ENCODE measurements at regions not wholly inside any gene's neighbourhood (a gene's known extent, or its start where the extent isn't known, plus 50 kb on each side); places are given as distances from the start of the nearest gene placed in this dataset.

GRCh38 chr15:62565634-62566026 is 400.5 kb upstream of the C2CD4B start:
- DNase-seq (ENCODE audit: low read depth): no peak
- TF ChIP-seq CTCF (IDR thresholded peaks at IDR 0.05; ENCODE audit: insufficient read depth, low read length, poor library complexity, severe bottlenecking): no peak
- H3K36me3 ChIP-seq (ENCODE audit: control insufficient read depth, insufficient read depth, low read length): no peaks in the 10 kb centered on the region
- no peaks in the 10 kb centered on the region for H3K27me3 ChIP-seq (ENCODE audit: control insufficient read depth, insufficient read depth, low read length)
- H3K4me3 ChIP-seq (ENCODE audit: low read depth, low read length): no peak overlapping the region

- no peak for DNase-seq (ENCODE audit: low read depth)
- Histone ChIP-seq H3K27me3 (ENCODE audit: control insufficient read depth, insufficient read depth, low read length) (no peaks in the 10 kb centered on the region), H3K36me3 (ENCODE audit: control insufficient read depth, insufficient read depth, low read length) (no peaks in the 10 kb centered on the region), H3K4me3 (ENCODE audit: low read depth, low read length) (no peak overlapping the region)
- no peak for TF ChIP-seq CTCF (IDR thresholded peaks at IDR 0.05; ENCODE audit: insufficient read depth, low read length, poor library complexity, severe bottlenecking)
Observed at GRCh38 chr15:62566248-62566647, 401.2 kb upstream of the C2CD4B start.

- TF ChIP-seq CTCF (IDR thresholded peaks at IDR 0.05; ENCODE audit: insufficient read depth, low read length, poor library complexity, severe bottlenecking): no peak
- no peak for DNase-seq (ENCODE audit: low read depth)
- H3K4me3 ChIP-seq (ENCODE audit: low read depth, low read length): no peak overlapping the region
- H3K27me3 ChIP-seq (ENCODE audit: control insufficient read depth, insufficient read depth, low read length): no peaks in the 10 kb centered on the region
- no peaks in the 10 kb centered on the region for H3K36me3 ChIP-seq (ENCODE audit: control insufficient read depth, insufficient read depth, low read length)
Observed at GRCh38 chr15:62567501-62567900, 402.4 kb upstream of the C2CD4B start.

GRCh38 chr15:62568004-62568403 is 402.9 kb upstream of the C2CD4B start:
- TF ChIP-seq CTCF (IDR thresholded peaks at IDR 0.05; ENCODE audit: insufficient read depth, low read length, poor library complexity, severe bottlenecking): no peak

GRCh38 chr15:62568702-62569101 is 403.6 kb upstream of the C2CD4B start:
- DNase-seq (ENCODE audit: low read depth): no peak
- Histone ChIP-seq H3K4me3 (ENCODE audit: low read depth, low read length) (no peak overlapping the region), H3K27me3 (ENCODE audit: control insufficient read depth, insufficient read depth, low read length) (no peaks in the 10 kb centered on the region), H3K36me3 (ENCODE audit: control insufficient read depth, insufficient read depth, low read length) (no peaks in the 10 kb centered on the region)
- TF ChIP-seq CTCF (IDR thresholded peaks at IDR 0.05; ENCODE audit: insufficient read depth, low read length, poor library complexity, severe bottlenecking): no peak

More at GRCh38 chr15:62568004-62568403, 402.9 kb upstream of the C2CD4B start:
- Histone ChIP-seq H3K4me3 (ENCODE audit: low read depth, low read length) (no peak overlapping the region), H3K36me3 (ENCODE audit: control insufficient read depth, insufficient read depth, low read length) (no peaks in the 10 kb centered on the region), H3K27me3 (ENCODE audit: control insufficient read depth, insufficient read depth, low read length) (no peaks in the 10 kb centered on the region)
- no peak for DNase-seq (ENCODE audit: low read depth)

All from kidney epithelial cell (primary cell).